CD4-positive, alpha-beta memory T cell (primary cell): ENCODE measurements at regions not wholly inside any gene's neighbourhood (a gene's known extent, or its start where the extent isn't known, plus 50 kb on each side); places are given as distances from the start of the nearest gene placed in this dataset.

Experiments used
- CTCF ChIA-PET: fragments of 350-600 bp; sonication (Branson Sonifier 250); formaldehyde crosslinking; loops from one replicate; lab custom pipeline; 2021; ENCODE audit warnings: inconsistent platforms; ENCODE audit not compliant: partially characterized antibody; lab: Charles Lee
- POLR2A ChIA-PET: fragments of 350-600 bp; sonication (Branson Sonifier 250); formaldehyde crosslinking; loops from one replicate; lab custom pipeline; 2021; ENCODE audit not compliant: partially characterized antibody; lab: Charles Lee
- DNase-seq, 5 donors: peaks; one replicate each; pipeline versions ENCODE4 v3.0.0 to v3.0.0-alpha.2; 2020 to 2022; ENCODE audit warnings: mixed read lengths in 1 of 5
- H3K27ac ChIP-seq: one replicate; pipeline ENCODE4 v1.7.0; 2013; ENCODE audit warnings: low read depth, low read length
- H3K27me3 ChIP-seq: 2 replicates; pipeline ENCODE4 v1.7.0; 2013; ENCODE audit warnings: mild to moderate bottlenecking, low read length, moderate library complexity; ENCODE audit not compliant: insufficient read depth
- H3K36me3 ChIP-seq: 2 replicates; pipeline ENCODE4 v1.7.0; 2013; ENCODE audit warnings: mild to moderate bottlenecking, low read length, moderate library complexity; ENCODE audit not compliant: insufficient read depth
- H3K4me1 ChIP-seq: 2 replicates; pipeline ENCODE4 v1.7.0; 2013; ENCODE audit warnings: mild to moderate bottlenecking, low read length, moderate library complexity; ENCODE audit not compliant: insufficient read depth
- H3K4me3 ChIP-seq, 2 donors: one replicate each; pipeline ENCODE4 v1.7.0; 2013; ENCODE audit warnings: low read length in 2 of 2, mild to moderate bottlenecking in 1 of 2
- H3K9me3 ChIP-seq, 2 donors: one replicate each; pipeline ENCODE4 v1.7.0; 2013; ENCODE audit warnings: low read length in 2 of 2, control low read depth in 1 of 2; ENCODE audit not compliant: control insufficient read depth in 1 of 2
- H3K27ac Mint-ChIP-seq, 7 donors: one replicate each; pipeline ENCODE4 v1.8.0; 2020 to 2021; ENCODE audit warnings: mixed read lengths in 7 of 7, mild to moderate bottlenecking in 6 of 7, inconsistent platforms in 3 of 7, moderate library complexity in 3 of 7
- H3K27me3 Mint-ChIP-seq, 2 donors: one replicate each; pipeline ENCODE4 v1.8.0; 2020 to 2021; ENCODE audit warnings: mixed read lengths in 2 of 2
- H3K36me3 Mint-ChIP-seq, 2 donors: one replicate each; pipeline ENCODE4 v1.8.0; 2020 to 2021; ENCODE audit warnings: mixed read lengths in 2 of 2, inconsistent platforms in 1 of 2, mild to moderate bottlenecking in 1 of 2
- H3K4me1 Mint-ChIP-seq, 4 donors: one replicate each; pipeline ENCODE4 v1.8.0; 2020 to 2021; ENCODE audit warnings: mixed read lengths in 4 of 4, mild to moderate bottlenecking in 1 of 4
- H3K4me3 Mint-ChIP-seq, 8 donors: one replicate each; pipeline ENCODE4 v1.8.0; 2020 to 2021; ENCODE audit warnings: mixed read lengths in 8 of 8, mild to moderate bottlenecking in 7 of 8, moderate library complexity in 6 of 8, inconsistent platforms in 3 of 8
- H3K9me3 Mint-ChIP-seq, 8 donors: one replicate each; pipeline ENCODE4 v1.8.0; 2020 to 2021; ENCODE audit warnings: mixed read lengths in 8 of 8, mild to moderate bottlenecking in 5 of 8, inconsistent platforms in 3 of 8, moderate library complexity in 1 of 8
- intact Hi-C: fragments of 100-400 bp; cut with micrococcal nuclease; formaldehyde crosslinking; loops from one replicate; pipeline ENCODE4 v1.15.1; 2023

- Histone ChIP-seq H3K4me3 (no peak overlapping the region), H3K4me1 (no peaks in the 10 kb centered on the region), H3K27ac (no peak overlapping the region), H3K36me3 (no peaks in the 10 kb centered on the region), H3K27me3 (no peaks in the 10 kb centered on the region), H3K9me3 (no peaks in the 10 kb centered on the region)
- peaks cover 0 to 2% (median 0%) of the 10 kb centered on the region in 8 donors for H3K9me3 Mint-ChIP-seq
- no peaks in the 10 kb centered on the region for H3K36me3 Mint-ChIP-seq
- DNase-seq = no peak
- H3K27ac Mint-ChIP-seq = no peak overlapping the region
- H3K4me1 Mint-ChIP-seq = no peaks in the 10 kb centered on the region
- H3K4me3 Mint-ChIP-seq = no peak overlapping the region
- H3K27me3 Mint-ChIP-seq = no peaks in the 10 kb centered on the region
- intact Hi-C loops = no loop called here
- ChIA-PET POLR2A (no interaction called here), CTCF (no interaction called here)
These were observed 228.6 kb upstream of the ARRDC3 start for GRCh38 chr5:91611746-91612145.

- H3K4me3 Mint-ChIP-seq = no peak overlapping the region
- no peak overlapping the region for H3K27ac Mint-ChIP-seq
- Histone ChIP-seq H3K9me3 (no peaks in the 10 kb centered on the region), H3K4me1 (no peaks in the 10 kb centered on the region), H3K4me3 (no peak overlapping the region), H3K27me3 (no peaks in the 10 kb centered on the region), H3K36me3 (no peaks in the 10 kb centered on the region), H3K27ac (no peak overlapping the region)
- CTCF ChIA-PET = no interaction called here
- POLR2A ChIA-PET = no interaction called here
- H3K27me3 Mint-ChIP-seq = no peaks in the 10 kb centered on the region
- no peaks in the 10 kb centered on the region for H3K36me3 Mint-ChIP-seq
- DNase-seq = no peak
- no peaks in the 10 kb centered on the region for H3K4me1 Mint-ChIP-seq
- H3K9me3 Mint-ChIP-seq = no peaks in the 10 kb centered on the region
- intact Hi-C loops = no loop called here
These were observed 224.6 kb upstream of the ARRDC3 start for GRCh38 chr5:91607675-91608074.

GRCh38 chr5:91599863-91600262 lies 216.7 kb upstream of the ARRDC3 start:
- intact Hi-C loops = no loop called here
- H3K4me3 Mint-ChIP-seq = no peak overlapping the region
- no peak overlapping the region for H3K27ac Mint-ChIP-seq
- Histone ChIP-seq H3K4me1 (no peaks in the 10 kb centered on the region), H3K4me3 (no peak overlapping the region), H3K27ac (no peak overlapping the region), H3K36me3 (no peaks in the 10 kb centered on the region), H3K27me3 (no peaks in the 10 kb centered on the region), H3K9me3 (no peaks in the 10 kb centered on the region)
- ChIA-PET CTCF (no interaction called here), POLR2A (no interaction called here)
- H3K9me3 Mint-ChIP-seq = peaks cover 0 to 16% (median 8%) of the 10 kb centered on the region in 8 donors
- H3K27me3 Mint-ChIP-seq = no peaks in the 10 kb centered on the region
- peaks cover 0 to 1% of the 10 kb centered on the region in 2 donors for H3K36me3 Mint-ChIP-seq
- DNase-seq = no peak
- H3K4me1 Mint-ChIP-seq = no peaks in the 10 kb centered on the region

GRCh38 chr5:91598216-91598615 lies 215.1 kb upstream of the ARRDC3 start:
- H3K36me3 Mint-ChIP-seq = peaks cover 0 to 1% of the 10 kb centered on the region in 2 donors
- Histone ChIP-seq H3K27me3 (no peaks in the 10 kb centered on the region), H3K9me3 (no peaks in the 10 kb centered on the region), H3K27ac (no peak overlapping the region), H3K4me3 (no peak overlapping the region), H3K4me1 (no peaks in the 10 kb centered on the region), H3K36me3 (no peaks in the 10 kb centered on the region)
- H3K4me1 Mint-ChIP-seq = no peaks in the 10 kb centered on the region
- no peak overlapping the region for H3K27ac Mint-ChIP-seq
- intact Hi-C loops = no loop called here
- no peaks in the 10 kb centered on the region for H3K27me3 Mint-ChIP-seq
- H3K4me3 Mint-ChIP-seq = no peak overlapping the region
- ChIA-PET CTCF (no interaction called here), POLR2A (no interaction called here)
- peaks cover 0 to 23% (median 14%) of the 10 kb centered on the region in 8 donors for H3K9me3 Mint-ChIP-seq
- DNase-seq = no peak

- CTCF ChIA-PET = no interaction called here
- no peak for DNase-seq
- H3K4me3 Mint-ChIP-seq = no peak overlapping the region
- Histone ChIP-seq H3K27ac (no peak overlapping the region), H3K9me3 (no peaks in the 10 kb centered on the region), H3K4me3 (no peak overlapping the region), H3K27me3 (no peaks in the 10 kb centered on the region), H3K36me3 (no peaks in the 10 kb centered on the region), H3K4me1 (no peaks in the 10 kb centered on the region)
- intact Hi-C loops = no loop called here
- H3K27ac Mint-ChIP-seq = no peak overlapping the region
- POLR2A ChIA-PET = no interaction called here
- peaks cover 0 to 1% of the 10 kb centered on the region in 2 donors for H3K36me3 Mint-ChIP-seq
- no peaks in the 10 kb centered on the region for H3K4me1 Mint-ChIP-seq
- H3K9me3 Mint-ChIP-seq = peaks cover 0 to 37% (median 21%) of the 10 kb centered on the region in 8 donors
- no peaks in the 10 kb centered on the region for H3K27me3 Mint-ChIP-seq
These were observed 212.3 kb upstream of the ARRDC3 start for GRCh38 chr5:91595424-91595823.

- ChIA-PET CTCF (no interaction called here), POLR2A (no interaction called here)
- H3K27me3 ChIP-seq = no peaks in the 10 kb centered on the region
- Mint-ChIP-seq H3K36me3 (peaks cover 0 to under 1% of the 10 kb centered on the region in 2 donors), H3K9me3 (peaks cover 0 to 39% (median 21%) of the 10 kb centered on the region in 8 donors), H3K27ac (peak overlapping the region in 1 of 7 donors; percentile 68), H3K27me3 (no peaks in the 10 kb centered on the region), H3K4me3 (no peak overlapping the region), H3K4me1 (no peaks in the 10 kb centered on the region)
- no peaks in the 10 kb centered on the region for H3K36me3 ChIP-seq
- no peaks in the 10 kb centered on the region for H3K4me1 ChIP-seq
- H3K27ac ChIP-seq = no peak overlapping the region
- no peak for DNase-seq
- intact Hi-C loops = no loop called here
- H3K4me3 ChIP-seq = no peak overlapping the region
- H3K9me3 ChIP-seq = no peaks in the 10 kb centered on the region
These were observed 208.0 kb upstream of the ARRDC3 start for GRCh38 chr5:91591076-91591475.

- no peaks in the 10 kb centered on the region for H3K36me3 ChIP-seq
- no peaks in the 10 kb centered on the region for H3K4me1 ChIP-seq
- no peaks in the 10 kb centered on the region for H3K4me1 Mint-ChIP-seq
- no peak overlapping the region for H3K4me3 Mint-ChIP-seq
- CTCF ChIA-PET = no interaction called here
- intact Hi-C loops = no loop called here
- H3K36me3 Mint-ChIP-seq = no peaks in the 10 kb centered on the region
- H3K27me3 ChIP-seq = no peaks in the 10 kb centered on the region
- no peak overlapping the region for H3K27ac ChIP-seq
- no peaks in the 10 kb centered on the region for H3K27me3 Mint-ChIP-seq
- no peaks in the 10 kb centered on the region for H3K9me3 ChIP-seq
- no peak for DNase-seq
- no peak overlapping the region for H3K4me3 ChIP-seq
- H3K9me3 Mint-ChIP-seq = peaks cover 0 to 15% (median 10%) of the 10 kb centered on the region in 8 donors
- POLR2A ChIA-PET = no interaction called here
- H3K27ac Mint-ChIP-seq = no peak overlapping the region
These were observed 203.1 kb upstream of the ARRDC3 start for GRCh38 chr5:91586232-91586631.

GRCh38 chr5:91584352-91584751 lies 201.2 kb upstream of the ARRDC3 start:
- Mint-ChIP-seq H3K27ac (no peak overlapping the region), H3K9me3 (peaks cover 0 to 10% (median 6%) of the 10 kb centered on the region in 8 donors)
- intact Hi-C loops = no loop called here

More at GRCh38 chr5:91584352-91584751, 201.2 kb upstream of the ARRDC3 start:
- Histone ChIP-seq H3K4me1 (no peaks in the 10 kb centered on the region), H3K27ac (no peak overlapping the region), H3K4me3 (no peak overlapping the region), H3K9me3 (no peaks in the 10 kb centered on the region), H3K36me3 (no peaks in the 10 kb centered on the region), H3K27me3 (no peaks in the 10 kb centered on the region)
- Mint-ChIP-seq H3K4me1 (no peaks in the 10 kb centered on the region), H3K36me3 (no peaks in the 10 kb centered on the region), H3K4me3 (no peak overlapping the region), H3K27me3 (no peaks in the 10 kb centered on the region)
- CTCF ChIA-PET = interaction anchor here (0.7 kb wide), 1 partner anchor 1054 kb away, joined by 3 read pairs; no protein-coding TSS in a partner anchor
- DNase-seq = no peak
- POLR2A ChIA-PET = no interaction called here
